ENCODE measurements at regions not wholly inside any gene's neighbourhood (a gene's known extent, or its start where the extent isn't known, plus 50 kb on each side); places are given as distances from the start of the nearest gene placed in this dataset.
"Not testable (repeated sequence)": the region's sequence is repeated elsewhere in the genome, so short reads cannot be mapped to it uniquely, and the experiment has no call there.

GRCh38 chr18:56443166-56443907 is 195.1 kb downstream of the TXNL1 start:
- no peak for DNase-seq (ENCODE audit: low read depth)

- not testable (repeated sequence) for DNase-seq (ENCODE audit: low read depth)
Observed at GRCh38 chr18:56438480-56438879, 199.9 kb downstream of the TXNL1 start.

DNA sequence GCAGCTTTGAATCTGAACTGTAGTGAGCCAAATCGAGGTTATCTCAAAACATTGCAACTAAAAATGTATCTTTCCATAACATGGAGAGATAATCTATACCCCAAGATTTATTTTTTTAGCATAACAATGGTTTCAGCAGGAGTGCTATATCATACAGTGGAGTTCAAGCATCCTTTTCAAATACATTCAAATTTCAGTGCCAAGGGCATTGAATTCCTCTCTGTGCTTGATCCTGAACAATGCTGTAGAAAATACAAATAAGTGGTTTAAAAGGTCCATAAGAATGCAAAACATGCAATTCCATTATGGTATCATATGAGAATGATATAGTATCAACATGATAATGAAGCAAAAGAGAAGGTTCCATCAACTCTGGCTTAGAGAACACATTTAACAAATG is 201.7 kb downstream of the TXNL1 start:
- DNase-seq (ENCODE audit: low read depth), result no peak

GRCh38 chr18:56433919-56434318 is 204.5 kb downstream of the TXNL1 start:
- DNase-seq (ENCODE audit: low read depth), result no peak

DNA sequence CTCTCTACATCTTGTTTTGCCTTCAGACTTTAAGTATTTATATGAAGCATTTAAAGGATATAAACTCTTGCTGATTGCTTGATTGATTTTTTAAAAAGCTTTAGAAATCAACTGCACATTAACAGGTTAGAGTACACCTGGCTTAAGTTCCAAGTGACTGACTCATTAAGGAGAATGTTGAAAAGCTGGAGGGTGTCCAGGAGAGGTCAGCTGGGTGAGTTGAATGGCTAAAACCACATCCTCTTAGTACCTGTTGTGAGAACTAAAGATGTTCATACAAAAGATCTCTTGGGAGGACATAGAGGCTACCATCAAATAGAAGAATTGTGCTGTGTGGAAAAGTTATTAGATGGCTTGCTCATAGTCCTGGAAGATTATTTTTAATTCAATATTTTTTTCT is 206.8 kb downstream of the TXNL1 start:
- no peak for DNase-seq (ENCODE audit: low read depth)

DNA sequence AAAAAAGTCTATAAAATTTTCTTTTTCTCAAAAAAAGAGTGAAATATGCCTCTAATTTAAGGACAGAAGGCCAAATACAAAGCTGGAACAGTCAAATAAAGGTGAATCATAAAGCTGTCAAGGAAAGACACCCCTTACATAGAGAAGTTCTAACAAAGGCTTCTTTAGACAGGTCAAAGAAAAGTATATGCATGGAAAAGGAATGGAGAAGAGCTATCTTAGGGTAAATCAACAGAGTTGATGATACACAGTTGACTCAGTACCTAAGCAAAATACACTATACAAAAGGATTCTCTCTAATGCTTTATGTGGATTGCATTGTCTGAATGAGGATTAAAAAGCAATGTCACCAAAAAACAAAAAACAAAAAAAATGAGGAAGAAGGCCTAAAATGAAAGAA is 214.8 kb downstream of the TXNL1 start:
- no peak for DNase-seq (ENCODE audit: low read depth)

GRCh38 chr18:56421647-56422046 is 216.7 kb downstream of the TXNL1 start:
- no peak for DNase-seq (ENCODE audit: low read depth)

- DNase-seq (ENCODE audit: low read depth), result not testable (repeated sequence)
Observed at GRCh38 chr18:56420868-56421267, 217.5 kb downstream of the TXNL1 start.

DNA sequence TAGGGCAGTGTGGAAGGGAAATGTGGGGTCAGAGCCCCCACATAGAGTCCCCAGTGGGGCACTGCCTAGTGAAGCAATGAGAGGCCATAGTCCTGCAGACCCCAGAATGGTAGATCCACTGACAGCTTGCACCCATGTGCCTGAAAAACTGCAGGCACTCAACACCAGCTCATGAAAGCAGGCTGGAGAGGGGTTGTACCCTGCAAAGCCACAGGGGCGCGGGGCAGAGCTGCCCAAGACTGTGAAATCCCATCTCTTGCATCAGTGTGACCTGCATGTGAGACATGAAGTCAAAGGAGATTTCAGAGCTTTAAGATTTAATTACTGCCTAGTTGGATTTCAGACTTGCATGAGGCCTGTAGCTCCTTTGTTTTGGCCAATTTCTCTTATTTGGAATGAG is 224.0 kb downstream of the TXNL1 start:
- no peak for DNase-seq (ENCODE audit: low read depth)

GRCh38 chr18:56413862-56414261 is 224.5 kb downstream of the TXNL1 start:
- DNase-seq (ENCODE audit: low read depth), result no peak

DNA sequence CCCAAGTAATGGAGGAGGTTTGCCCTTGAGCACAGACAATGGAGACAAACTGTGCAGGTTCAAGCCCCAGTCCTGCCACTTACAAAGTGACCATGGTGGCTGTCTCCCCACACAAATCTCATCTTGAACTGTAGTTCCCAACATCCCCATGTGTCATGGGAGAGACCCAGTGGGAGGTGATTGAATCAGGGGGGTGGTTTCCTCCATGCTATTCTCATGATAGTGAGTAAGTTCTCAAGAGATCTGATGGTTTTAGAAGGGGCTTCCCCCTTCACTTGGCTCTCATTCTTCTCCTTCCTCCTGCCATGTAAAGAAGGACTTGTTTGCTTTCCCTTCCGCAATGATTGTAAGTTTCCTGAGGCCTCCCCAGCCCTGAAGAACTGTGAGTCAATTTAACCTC is 225.4 kb downstream of the TXNL1 start:
- no peak for DNase-seq (ENCODE audit: low read depth)

GRCh38 chr18:56409736-56410135 is 228.7 kb downstream of the TXNL1 start:
- no peak for DNase-seq (ENCODE audit: low read depth)

DNA sequence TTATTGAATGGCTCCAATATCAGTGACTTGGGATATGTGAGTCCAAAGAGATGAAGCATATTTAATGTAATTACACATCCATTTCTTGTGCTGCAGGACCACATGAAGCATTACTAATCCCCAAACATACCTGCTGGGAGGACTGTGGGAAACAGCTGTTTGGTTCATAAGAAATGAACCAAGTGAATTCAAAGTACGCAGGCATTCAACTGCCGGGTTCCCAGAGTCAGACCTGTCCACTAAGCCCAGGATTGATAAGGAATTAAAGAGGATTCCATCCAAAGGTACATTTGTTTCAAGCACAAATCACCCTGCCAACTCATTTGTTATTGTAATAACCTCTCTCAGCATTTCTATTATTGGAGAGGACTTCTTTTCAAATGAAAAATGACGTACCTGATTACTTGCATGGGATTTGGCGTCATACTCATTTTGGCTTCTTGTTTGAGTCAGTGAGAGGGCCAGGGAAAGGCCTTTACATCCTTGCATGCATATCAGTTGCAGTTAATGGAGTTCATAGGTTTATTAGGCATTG is 230.7 kb downstream of the TXNL1 start:
- DNase-seq (ENCODE audit: low read depth), result no peak

DNA sequence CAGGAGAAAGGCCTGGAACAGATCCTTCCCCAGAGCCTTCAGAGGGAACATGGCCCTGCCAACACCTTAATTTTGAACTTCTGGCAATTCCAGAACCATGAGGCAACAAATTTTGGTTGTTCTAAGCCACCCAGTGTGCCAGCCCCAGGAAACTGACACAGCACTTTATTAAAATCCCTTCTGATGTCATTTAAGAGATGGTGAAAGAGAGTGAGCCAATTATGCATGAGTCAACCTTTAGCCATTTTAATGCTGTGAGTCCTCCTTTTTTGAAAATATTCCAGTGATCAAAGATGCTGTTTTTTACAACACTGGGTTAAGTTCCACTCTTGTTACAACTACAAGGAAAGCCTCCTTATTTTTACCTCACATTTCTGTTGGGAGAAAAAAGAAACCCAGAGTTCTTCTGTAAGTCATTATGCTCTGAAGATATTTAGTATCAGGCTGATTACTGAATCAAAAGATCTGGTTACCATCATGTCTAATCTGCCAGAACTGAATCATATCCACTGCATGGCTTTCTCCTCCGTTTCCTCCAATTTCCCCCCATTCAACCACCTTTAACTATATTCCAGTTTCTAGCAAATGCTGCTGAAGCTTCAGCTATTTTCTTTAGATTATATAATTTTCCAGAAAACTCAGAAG is 235.4 kb downstream of the TXNL1 start:
- DNase-seq (ENCODE audit: low read depth), result peak; percentile 67

- no peak for DNase-seq (ENCODE audit: low read depth)
Observed at GRCh38 chr18:56393870-56394269, 244.5 kb downstream of the TXNL1 start.

DNA sequence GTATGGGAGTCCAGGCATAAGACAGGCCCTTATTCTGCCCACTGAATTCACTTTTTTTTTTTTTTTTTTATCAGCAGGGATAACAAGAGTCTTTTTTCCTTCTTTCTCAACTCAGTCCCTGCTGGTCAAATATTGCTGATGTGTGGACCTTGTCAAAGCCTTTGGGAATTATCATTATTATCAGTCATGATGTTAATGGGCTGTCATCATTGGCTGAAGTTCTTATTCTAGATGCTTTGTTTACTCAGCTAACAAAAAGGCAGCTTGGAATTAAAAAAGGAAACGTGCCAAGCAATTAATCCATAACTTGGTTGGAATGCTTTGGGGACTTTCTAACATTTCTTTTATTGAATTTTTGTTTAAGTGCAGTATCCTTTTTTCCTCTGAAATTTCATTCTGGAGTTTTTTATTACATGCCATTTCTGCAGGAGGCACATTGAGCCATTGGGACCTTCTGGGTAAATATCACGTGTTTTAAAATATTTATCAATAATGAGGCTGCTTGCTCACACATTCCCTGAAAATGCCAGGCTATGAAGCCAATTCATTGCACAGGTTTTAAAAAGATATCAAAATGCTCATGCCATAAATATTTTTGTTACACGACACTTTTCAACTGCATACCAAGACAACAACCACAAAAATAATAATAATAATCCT is 246.3 kb downstream of the TXNL1 start:
- no peak for DNase-seq (ENCODE audit: low read depth)

GRCh38 chr18:56390626-56391025 is 247.8 kb downstream of the TXNL1 start:
- DNase-seq (ENCODE audit: low read depth), result no peak

DNA sequence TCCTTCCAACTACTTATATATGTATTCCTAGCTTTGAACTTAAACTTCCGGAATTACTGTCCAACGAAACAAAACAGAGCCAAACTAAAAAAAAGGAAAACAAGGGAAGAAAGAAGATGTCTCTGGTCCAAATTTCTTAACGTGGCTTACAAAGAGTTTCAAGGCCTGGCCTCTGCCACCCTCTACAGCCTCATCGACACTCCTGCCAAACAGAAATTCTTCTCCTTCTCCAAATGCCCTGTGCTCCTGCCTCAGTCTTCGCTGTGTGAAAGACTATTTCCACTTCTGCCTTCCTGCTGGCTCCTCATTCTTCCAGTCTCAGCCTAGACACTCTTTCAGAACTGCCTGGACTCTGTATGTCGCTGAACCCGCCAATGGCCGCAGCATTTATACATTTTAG is 249.2 kb downstream of the TXNL1 start:
- no peak for DNase-seq (ENCODE audit: low read depth)

DNA sequence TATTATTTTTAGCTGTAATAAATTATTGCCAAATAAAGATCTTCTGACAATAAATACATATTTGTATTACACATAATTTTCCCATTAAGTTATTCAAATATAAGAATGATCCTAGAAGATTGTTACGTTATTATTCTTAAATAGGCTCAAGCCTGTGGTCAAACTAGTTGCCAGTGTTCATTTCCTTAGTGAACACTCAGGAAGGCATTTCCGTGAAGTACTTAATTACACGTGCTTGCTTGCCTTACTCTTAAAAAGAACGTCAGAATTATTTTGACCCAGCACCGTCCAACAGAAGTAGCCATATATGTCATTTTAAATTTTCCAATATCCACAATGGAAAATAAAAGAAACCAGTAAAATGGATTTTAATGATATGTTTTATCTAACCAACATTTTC is 249.8 kb downstream of the TXNL1 start:
- no peak for DNase-seq (ENCODE audit: low read depth)

DNA sequence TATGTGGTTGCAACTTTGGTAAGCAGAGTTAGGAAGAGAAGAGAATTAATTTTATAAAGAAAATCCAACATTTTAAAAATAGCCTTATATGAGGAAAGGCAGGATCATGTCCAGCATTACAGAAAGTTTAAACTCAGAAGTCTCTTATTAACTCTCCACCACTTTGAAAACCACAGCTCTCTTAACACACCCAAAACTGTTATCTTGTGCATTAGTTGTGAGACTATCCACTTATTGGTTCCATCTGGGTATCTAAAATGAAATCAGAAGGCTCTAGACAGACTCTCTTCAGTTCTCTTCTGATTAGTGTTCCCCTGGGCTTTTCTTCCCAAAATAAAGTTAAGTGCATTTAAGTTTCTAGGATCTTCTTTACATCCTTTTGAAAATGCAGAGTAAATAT is 251.5 kb downstream of the TXNL1 start:
- no peak for DNase-seq (ENCODE audit: low read depth)

DNA sequence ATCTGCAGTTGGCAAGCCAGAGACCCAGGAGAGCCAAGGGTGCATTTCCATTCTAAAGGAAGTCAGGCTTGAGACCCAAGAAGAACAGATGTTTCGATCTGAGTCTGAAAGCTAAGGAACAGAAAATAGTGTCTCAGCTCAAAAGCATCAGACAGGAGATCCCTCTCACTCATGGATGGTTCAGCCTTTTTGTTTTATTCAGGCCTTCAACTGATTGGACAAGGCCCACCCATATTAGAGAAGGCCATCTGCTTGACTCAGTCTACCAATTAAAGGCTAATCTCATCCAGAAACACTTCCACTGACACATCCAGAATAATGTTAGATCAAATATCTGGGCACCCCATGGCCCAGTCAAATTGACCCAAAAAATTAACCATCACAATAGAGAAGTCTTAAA is 255.0 kb downstream of the TXNL1 start:
- DNase-seq (ENCODE audit: low read depth), result no peak

GRCh38 chr18:56382541-56382940 is 255.9 kb downstream of the TXNL1 start:
- no peak for DNase-seq (ENCODE audit: low read depth)

DNA sequence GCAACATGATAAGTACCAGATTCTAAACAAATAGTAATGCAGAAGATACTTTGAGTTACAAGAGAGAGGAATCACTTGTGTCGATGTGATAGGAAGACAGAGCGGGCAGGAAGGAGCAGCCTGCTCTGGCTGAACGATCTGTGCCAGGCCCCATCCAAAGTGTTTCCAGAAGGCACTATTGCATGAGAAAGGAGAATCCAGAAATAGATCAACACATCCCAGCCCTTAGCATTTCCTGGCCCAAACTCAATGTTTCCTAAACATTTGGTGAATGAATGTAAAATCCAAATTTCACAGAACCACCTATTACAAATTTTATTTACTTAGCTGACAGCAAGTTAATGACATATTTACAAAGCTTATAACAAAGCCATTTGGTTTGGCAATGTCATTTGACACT is 257.2 kb downstream of the TXNL1 start:
- DNase-seq (ENCODE audit: low read depth), result no peak

All from amniotic epithelial cell (primary cell).